ENCODE measurements at regions not wholly inside any gene's neighbourhood (a gene's known extent, or its start where the extent isn't known, plus 50 kb on each side); places are given as distances from the start of the nearest gene placed in this dataset.

DNA sequence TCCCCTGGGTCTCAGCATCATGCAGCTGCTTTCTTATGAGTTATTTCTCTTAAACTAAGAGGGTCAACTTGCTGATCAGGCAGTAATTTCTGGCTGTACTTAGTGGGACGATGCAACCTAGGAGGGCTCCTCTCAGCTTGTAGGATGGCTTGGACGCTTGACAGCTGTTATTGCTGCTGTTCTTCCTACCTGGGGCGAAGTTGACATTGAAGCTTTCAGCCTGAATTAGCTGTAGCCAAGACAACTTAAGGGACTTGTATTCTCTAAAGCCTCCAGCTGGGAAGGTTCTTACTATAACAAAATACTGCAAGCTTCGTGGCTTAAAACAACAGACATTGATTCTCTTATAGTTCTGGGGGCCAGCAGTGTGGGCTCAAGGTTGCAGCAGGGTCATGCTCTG, 224.9 kb downstream of the ACTR3B start:
- Histone ChIP-seq H3K27me3 (ENCODE audit: insufficient read depth, low read length, poor library complexity) (no peaks in the 10 kb centered on the region), H3K18ac (ENCODE audit: low read length) (no peak overlapping the region), H3K4ac (ENCODE audit: low read depth, low read length) (no peak overlapping the region), H3K56ac (ENCODE audit: low read length) (no peak overlapping the region), H3K9ac (ENCODE audit: low read length) (no peak overlapping the region), H2BK5ac (ENCODE audit: low read length) (no peak overlapping the region), H4K8ac (ENCODE audit: low read depth, low read length) (no peak overlapping the region), H2AK5ac (ENCODE audit: low read length) (no peak overlapping the region), H4K5ac (ENCODE audit: low read length) (no peak overlapping the region), H3K4me2 (ENCODE audit: low read length) (no peak overlapping the region), H3K23ac (ENCODE audit: low read length) (no peak overlapping the region), H3K79me2 (ENCODE audit: control insufficient read depth, insufficient read depth, low read length) (no peaks in the 10 kb centered on the region), H2BK15ac (replicated peaks; ENCODE audit: low read depth) (no peak overlapping the region), H3K79me1 (ENCODE audit: low read length) (no peaks in the 10 kb centered on the region), H2BK120ac (ENCODE audit: low read depth, low read length) (no peak overlapping the region), H3K27ac (ENCODE audit: low read depth, low read length) (no peak overlapping the region), H3K36me3 (ENCODE audit: control insufficient read depth, insufficient read depth, low read length) (no peaks in the 10 kb centered on the region), H3K4me3 (ENCODE audit: low read length) (no peak overlapping the region), H3K4me1 (ENCODE audit: control insufficient read depth, low read depth, low read length) (peaks cover 2% of the 10 kb centered on the region)
- no CpG with 5 or more reads among the region's 4 CpGs for WGBS (ENCODE audit: extremely low coverage, insufficient coverage, low lambda C conversion rate)
- DNase-seq = no peak

DNA sequence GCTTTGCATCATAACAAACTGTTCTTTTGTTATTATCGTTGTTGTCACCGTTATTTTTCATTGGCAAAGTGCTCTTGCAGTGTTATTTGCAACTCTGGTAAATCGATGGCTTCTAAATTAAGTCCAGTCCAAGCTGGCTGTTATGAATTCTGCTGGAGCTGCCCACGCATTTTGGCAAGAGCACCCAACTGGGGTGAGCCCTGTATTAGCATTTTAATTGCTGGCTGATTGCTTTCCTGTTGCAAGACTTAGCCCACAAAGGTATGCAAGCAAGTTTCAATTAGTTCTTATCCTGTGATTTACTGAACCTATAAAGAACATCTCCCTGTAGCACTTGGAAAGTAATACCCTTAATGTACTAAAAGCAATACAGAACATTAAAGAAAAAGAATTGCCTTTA, 226.8 kb downstream of the ACTR3B start:
- no peaks in the 10 kb centered on the region for H3K79me1 ChIP-seq (ENCODE audit: low read length)
- no peak overlapping the region for H4K5ac ChIP-seq (ENCODE audit: low read length)
- H3K36me3 ChIP-seq (ENCODE audit: control insufficient read depth, insufficient read depth, low read length) = no peaks in the 10 kb centered on the region
- H2BK5ac ChIP-seq (ENCODE audit: low read length) = no peak overlapping the region
- no peak overlapping the region for H3K56ac ChIP-seq (ENCODE audit: low read length)
- H3K27me3 ChIP-seq (ENCODE audit: insufficient read depth, low read length, poor library complexity) = no peaks in the 10 kb centered on the region
- H3K27ac ChIP-seq (ENCODE audit: low read depth, low read length) = no peak overlapping the region
- H3K79me2 ChIP-seq (ENCODE audit: control insufficient read depth, insufficient read depth, low read length) = no peaks in the 10 kb centered on the region
- no CpG with 5 or more reads among the region's 4 CpGs for WGBS (ENCODE audit: extremely low coverage, insufficient coverage, low lambda C conversion rate)
- no peak overlapping the region for H3K23ac ChIP-seq (ENCODE audit: low read length)
- H2AK5ac ChIP-seq (ENCODE audit: low read length) = no peak overlapping the region
- no peak for DNase-seq
- no peak overlapping the region for H3K18ac ChIP-seq (ENCODE audit: low read length)
- no peak overlapping the region for H2BK120ac ChIP-seq (ENCODE audit: low read depth, low read length)
- no peak overlapping the region for H2BK15ac ChIP-seq (replicated peaks; ENCODE audit: low read depth)
- H3K9ac ChIP-seq (ENCODE audit: low read length) = no peak overlapping the region
- H3K4me3 ChIP-seq (ENCODE audit: low read length) = no peak overlapping the region
- H3K4ac ChIP-seq (ENCODE audit: low read depth, low read length) = no peak overlapping the region
- H3K4me2 ChIP-seq (ENCODE audit: low read length) = no peak overlapping the region
- H4K8ac ChIP-seq (ENCODE audit: low read depth, low read length) = no peak overlapping the region
- H3K4me1 ChIP-seq (ENCODE audit: control insufficient read depth, low read depth, low read length) = peaks cover 5% of the 10 kb centered on the region

DNA sequence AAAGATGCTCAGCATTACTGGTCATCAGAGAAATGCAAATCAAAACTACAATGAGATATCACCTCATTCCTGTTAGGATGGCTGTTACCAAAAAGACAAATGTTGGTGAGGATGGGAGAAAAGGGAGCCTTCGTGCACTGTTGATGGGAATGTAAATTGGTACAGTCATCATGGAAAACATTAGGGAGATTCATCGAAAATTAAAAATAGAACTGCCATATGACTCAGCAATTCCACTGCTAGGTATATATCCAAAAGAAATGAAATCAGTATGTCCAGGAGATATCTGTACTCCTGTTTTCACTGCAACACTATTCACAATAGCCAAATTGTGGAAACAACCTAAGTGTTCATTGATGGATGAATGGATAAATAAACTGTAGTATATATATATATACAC, 228.1 kb downstream of the ACTR3B start:
- Histone ChIP-seq H2BK120ac (ENCODE audit: low read depth, low read length) (no peak overlapping the region), H3K79me2 (ENCODE audit: control insufficient read depth, insufficient read depth, low read length) (no peaks in the 10 kb centered on the region), H3K4me1 (ENCODE audit: control insufficient read depth, low read depth, low read length) (peaks cover 5% of the 10 kb centered on the region), H2BK5ac (ENCODE audit: low read length) (no peak overlapping the region), H2BK15ac (replicated peaks; ENCODE audit: low read depth) (no peak overlapping the region), H3K27me3 (ENCODE audit: insufficient read depth, low read length, poor library complexity) (no peaks in the 10 kb centered on the region), H3K4ac (ENCODE audit: low read depth, low read length) (no peak overlapping the region), H2AK5ac (ENCODE audit: low read length) (no peak overlapping the region), H3K36me3 (ENCODE audit: control insufficient read depth, insufficient read depth, low read length) (no peaks in the 10 kb centered on the region), H3K56ac (ENCODE audit: low read length) (no peak overlapping the region), H3K23ac (ENCODE audit: low read length) (no peak overlapping the region), H3K4me3 (ENCODE audit: low read length) (no peak overlapping the region), H4K8ac (ENCODE audit: low read depth, low read length) (no peak overlapping the region), H3K18ac (ENCODE audit: low read length) (no peak overlapping the region), H3K9ac (ENCODE audit: low read length) (no peak overlapping the region), H4K5ac (ENCODE audit: low read length) (no peak overlapping the region), H3K27ac (ENCODE audit: low read depth, low read length) (no peak overlapping the region), H3K4me2 (ENCODE audit: low read length) (no peak overlapping the region), H3K79me1 (ENCODE audit: low read length) (no peaks in the 10 kb centered on the region)
- no peak for DNase-seq
- no CpG with 5 or more reads among the region's 2 CpGs for WGBS (ENCODE audit: extremely low coverage, insufficient coverage, low lambda C conversion rate)

DNA sequence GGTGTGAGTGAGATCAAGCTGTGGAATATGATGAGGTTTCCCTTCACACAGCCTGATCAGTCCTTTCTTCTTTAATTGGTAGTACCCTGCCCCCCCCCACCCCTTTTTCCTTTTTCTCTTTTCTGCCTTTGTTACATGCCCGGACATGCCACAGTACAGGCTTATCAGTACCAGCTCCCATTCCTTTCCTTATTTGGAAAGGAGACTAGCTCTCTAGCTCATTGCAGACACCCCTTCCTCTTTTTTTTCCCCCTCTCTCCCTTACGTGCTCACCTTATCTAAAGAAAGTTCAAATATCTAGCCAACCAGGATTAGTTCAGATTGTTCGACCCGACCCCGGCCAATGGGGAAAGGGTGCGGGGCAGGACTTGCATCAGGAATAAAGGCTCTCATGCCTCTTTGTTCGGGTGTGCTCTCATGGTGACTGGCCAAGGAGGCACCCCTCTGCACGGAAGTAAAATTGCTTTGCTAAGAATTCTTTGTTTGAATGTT, 230.4 kb downstream of the ACTR3B start:
- Histone ChIP-seq H3K36me3 (ENCODE audit: control insufficient read depth, insufficient read depth, low read length) (no peaks in the 10 kb centered on the region), H4K5ac (ENCODE audit: low read length) (no peak overlapping the region), H3K9ac (ENCODE audit: low read length) (no peak overlapping the region), H3K79me2 (ENCODE audit: control insufficient read depth, insufficient read depth, low read length) (no peaks in the 10 kb centered on the region), H2BK120ac (ENCODE audit: low read depth, low read length) (peak overlapping the region; percentile 95), H2AK5ac (ENCODE audit: low read length) (no peak overlapping the region), H3K56ac (ENCODE audit: low read length) (peak overlapping the region; percentile 54), H2BK5ac (ENCODE audit: low read length) (peak overlapping the region; percentile 89), H4K8ac (ENCODE audit: low read depth, low read length) (no peak overlapping the region), H3K27me3 (ENCODE audit: insufficient read depth, low read length, poor library complexity) (no peaks in the 10 kb centered on the region), H3K27ac (ENCODE audit: low read depth, low read length) (peak overlapping the region; percentile 47), H3K18ac (ENCODE audit: low read length) (peak overlapping the region; percentile 94), H3K4me3 (ENCODE audit: low read length) (no peak overlapping the region), H3K4me1 (ENCODE audit: control insufficient read depth, low read depth, low read length) (peaks cover 5% of the 10 kb centered on the region), H3K4ac (ENCODE audit: low read depth, low read length) (peak overlapping the region; percentile 87), H3K4me2 (ENCODE audit: low read length) (no peak overlapping the region), H2BK15ac (replicated peaks; ENCODE audit: low read depth) (peak overlapping the region; percentile 75), H3K23ac (ENCODE audit: low read length) (no peak overlapping the region), H3K79me1 (ENCODE audit: low read length) (no peaks in the 10 kb centered on the region)
- no CpG with 5 or more reads among the region's 8 CpGs for WGBS (ENCODE audit: extremely low coverage, insufficient coverage, low lambda C conversion rate)
- DNase-seq = peak; percentile 84

DNA sequence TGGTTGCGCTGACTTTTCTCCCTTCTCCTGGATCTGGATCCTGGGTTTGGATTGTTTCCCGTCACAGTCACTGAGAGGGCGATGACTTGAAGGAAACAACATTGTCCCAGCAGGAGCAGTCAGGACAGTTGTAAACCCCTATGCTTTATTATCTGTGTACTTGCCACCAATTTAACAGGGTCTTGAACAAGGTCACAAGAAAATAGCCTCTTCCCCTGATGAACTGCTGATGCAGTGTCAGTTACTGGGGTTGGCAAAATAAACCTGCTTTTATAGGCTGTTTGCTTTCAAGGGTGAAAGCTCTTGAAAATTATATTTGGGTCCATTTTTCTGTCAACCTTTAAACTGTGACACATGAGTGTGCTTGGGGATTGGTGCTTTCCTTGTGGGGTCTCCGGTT, 238.9 kb downstream of the ACTR3B start:
- Histone ChIP-seq H3K4me2 (ENCODE audit: low read length) (no peak overlapping the region), H3K79me1 (ENCODE audit: low read length) (no peaks in the 10 kb centered on the region), H3K27ac (ENCODE audit: low read depth, low read length) (no peak overlapping the region), H3K36me3 (ENCODE audit: control insufficient read depth, insufficient read depth, low read length) (no peaks in the 10 kb centered on the region), H3K4me3 (ENCODE audit: low read length) (no peak overlapping the region), H2BK15ac (replicated peaks; ENCODE audit: low read depth) (no peak overlapping the region), H2BK5ac (ENCODE audit: low read length) (no peak overlapping the region), H3K56ac (ENCODE audit: low read length) (no peak overlapping the region), H3K4me1 (ENCODE audit: control insufficient read depth, low read depth, low read length) (no peaks in the 10 kb centered on the region), H2BK120ac (ENCODE audit: low read depth, low read length) (no peak overlapping the region), H2AK5ac (ENCODE audit: low read length) (no peak overlapping the region), H3K9ac (ENCODE audit: low read length) (no peak overlapping the region), H3K23ac (ENCODE audit: low read length) (no peak overlapping the region), H3K4ac (ENCODE audit: low read depth, low read length) (no peak overlapping the region), H4K8ac (ENCODE audit: low read depth, low read length) (no peak overlapping the region), H3K18ac (ENCODE audit: low read length) (no peak overlapping the region), H3K79me2 (ENCODE audit: control insufficient read depth, insufficient read depth, low read length) (no peaks in the 10 kb centered on the region), H4K5ac (ENCODE audit: low read length) (no peak overlapping the region), H3K27me3 (ENCODE audit: insufficient read depth, low read length, poor library complexity) (no peaks in the 10 kb centered on the region)
- no peak for DNase-seq
- no CpG with 5 or more reads among the region's 4 CpGs for WGBS (ENCODE audit: extremely low coverage, insufficient coverage, low lambda C conversion rate)

DNA sequence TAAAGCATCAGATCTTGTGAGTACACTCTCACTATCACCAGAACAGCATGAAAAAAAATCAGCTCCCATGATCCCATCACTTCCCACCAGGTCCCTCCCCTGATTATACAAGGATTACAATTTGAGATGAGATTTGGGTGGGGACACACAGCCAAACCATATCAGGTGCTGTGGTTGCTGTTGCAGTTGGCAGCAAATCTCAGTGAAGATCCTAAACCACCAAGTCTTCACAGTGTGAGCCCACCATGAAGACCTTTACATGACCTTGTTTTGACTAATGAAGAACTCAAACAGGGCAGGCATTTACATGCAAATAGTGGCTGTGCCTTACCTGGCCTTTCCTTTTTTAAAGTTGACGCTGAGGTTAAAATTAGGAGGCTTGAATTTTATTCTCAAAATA, 242.6 kb downstream of the ACTR3B start:
- no peaks in the 10 kb centered on the region for H3K36me3 ChIP-seq (ENCODE audit: control insufficient read depth, insufficient read depth, low read length)
- WGBS (ENCODE audit: extremely low coverage, insufficient coverage, low lambda C conversion rate) = no CpG with 5 or more reads among the region's 1 CpG
- H2BK15ac ChIP-seq (replicated peaks; ENCODE audit: low read depth) = no peak overlapping the region
- H3K9ac ChIP-seq (ENCODE audit: low read length) = no peak overlapping the region
- H2BK120ac ChIP-seq (ENCODE audit: low read depth, low read length) = no peak overlapping the region
- no peaks in the 10 kb centered on the region for H3K4me1 ChIP-seq (ENCODE audit: control insufficient read depth, low read depth, low read length)
- no peaks in the 10 kb centered on the region for H3K27me3 ChIP-seq (ENCODE audit: insufficient read depth, low read length, poor library complexity)
- no peaks in the 10 kb centered on the region for H3K79me1 ChIP-seq (ENCODE audit: low read length)
- H4K5ac ChIP-seq (ENCODE audit: low read length) = no peak overlapping the region
- no peak overlapping the region for H3K27ac ChIP-seq (ENCODE audit: low read depth, low read length)
- H3K56ac ChIP-seq (ENCODE audit: low read length) = no peak overlapping the region
- H2AK5ac ChIP-seq (ENCODE audit: low read length) = no peak overlapping the region
- DNase-seq = no peak
- no peak overlapping the region for H4K8ac ChIP-seq (ENCODE audit: low read depth, low read length)
- no peak overlapping the region for H3K18ac ChIP-seq (ENCODE audit: low read length)
- no peak overlapping the region for H3K23ac ChIP-seq (ENCODE audit: low read length)
- H3K4me3 ChIP-seq (ENCODE audit: low read length) = no peak overlapping the region
- no peaks in the 10 kb centered on the region for H3K79me2 ChIP-seq (ENCODE audit: control insufficient read depth, insufficient read depth, low read length)
- H2BK5ac ChIP-seq (ENCODE audit: low read length) = no peak overlapping the region
- H3K4me2 ChIP-seq (ENCODE audit: low read length) = no peak overlapping the region
- H3K4ac ChIP-seq (ENCODE audit: low read depth, low read length) = no peak overlapping the region

All from mesendoderm (in vitro differentiated cells).